Mesenchymal stem cell (in vitro differentiated cells and primary cell): ENCODE measurements at regions not wholly inside any gene's neighbourhood (a gene's known extent, or its start where the extent isn't known, plus 50 kb on each side); places are given as distances from the start of the nearest gene placed in this dataset.

Experiments used
- DNase-seq: peaks from one replicate; pipeline ENCODE4 v3.0.0-alpha.2; 2013
- H2AFZ ChIP-seq: one replicate; pipeline ENCODE4 v1.6.1; 2013; ENCODE audit warnings: low read depth, mild to moderate bottlenecking, control low read depth, inconsistent platforms, low read length, moderate library complexity
- H2AK5ac ChIP-seq: 2 replicates; pipeline ENCODE4 v1.6.1; 2013; ENCODE audit warnings: low read length, moderate library complexity, mild to moderate bottlenecking, inconsistent platforms; ENCODE audit not compliant: severe bottlenecking
- H2BK120ac ChIP-seq: one replicate; pipeline ENCODE4 v1.6.1; 2013; ENCODE audit warnings: low read depth, mild to moderate bottlenecking, inconsistent platforms, low read length, moderate library complexity
- H2BK12ac ChIP-seq, 2 experiments: one replicate each; pipeline ENCODE4 v1.6.1; 2013; ENCODE audit warnings: inconsistent platforms in 2 of 2, low read length in 2 of 2, mild to moderate bottlenecking in 2 of 2, moderate library complexity in 2 of 2, control low read depth in 1 of 2
- H2BK15ac ChIP-seq: one replicate; pipeline ENCODE4 v1.6.1; 2013; ENCODE audit warnings: mild to moderate bottlenecking, low read depth, inconsistent platforms; ENCODE audit not compliant: poor library complexity, severe bottlenecking
- H2BK5ac ChIP-seq: 2 replicates; pipeline ENCODE4 v1.6.1; 2013; ENCODE audit warnings: low read depth, mild to moderate bottlenecking, low read length, control low read depth, inconsistent platforms; ENCODE audit not compliant: poor library complexity, severe bottlenecking
- H3K14ac ChIP-seq, 2 experiments: one replicate each; pipeline ENCODE4 v1.6.1; 2013; ENCODE audit warnings: inconsistent platforms in 2 of 2, low read length in 2 of 2, control low read depth in 1 of 2, mild to moderate bottlenecking in 1 of 2, moderate library complexity in 1 of 2
- H3K18ac ChIP-seq, 2 experiments: one replicate each; pipeline ENCODE4 v1.6.1; 2013; ENCODE audit warnings: inconsistent platforms in 2 of 2, low read length in 2 of 2, control low read depth in 1 of 2, low read depth in 1 of 2, mild to moderate bottlenecking in 1 of 2
- H3K23ac ChIP-seq, 2 experiments: one replicate each; pipeline ENCODE4 v1.6.1; 2013; ENCODE audit warnings: inconsistent platforms in 2 of 2, low read length in 2 of 2, mild to moderate bottlenecking in 2 of 2, moderate library complexity in 2 of 2, control low read depth in 1 of 2
- H3K27ac ChIP-seq: 2 replicates; pipeline ENCODE4 v1.5.1; 2013; ENCODE audit warnings: mild to moderate bottlenecking, moderate library complexity, low read length, control low read depth, inconsistent platforms; ENCODE audit not compliant: poor library complexity, severe bottlenecking
- H3K27me3 ChIP-seq, 2 experiments: 2 replicates each; pipeline versions ENCODE4 v1.6.1 to v1.7.0; 2013; ENCODE audit warnings: low read length in 2 of 2, mild to moderate bottlenecking in 2 of 2, moderate library complexity in 2 of 2, control low read depth in 1 of 2, inconsistent platforms in 1 of 2; ENCODE audit not compliant: control insufficient read depth in 1 of 2, insufficient read depth in 1 of 2
- H3K36me3 ChIP-seq, 2 experiments: 2 replicates each; pipeline versions ENCODE4 v1.6.1 to v1.7.0; 2013; ENCODE audit warnings: low read length in 2 of 2, control low read depth in 1 of 2, inconsistent platforms in 1 of 2, low read depth in 1 of 2, mild to moderate bottlenecking in 1 of 2; ENCODE audit not compliant: insufficient read depth in 2 of 2, control insufficient read depth in 1 of 2
- H3K4ac ChIP-seq, 2 experiments: one replicate each; pipeline ENCODE4 v1.6.1; 2013; ENCODE audit warnings: inconsistent platforms in 2 of 2, low read length in 2 of 2, mild to moderate bottlenecking in 2 of 2, moderate library complexity in 2 of 2, control low read depth in 1 of 2, low read depth in 1 of 2
- H3K4me1 ChIP-seq: 2 replicates; pipeline ENCODE4 v1.6.1; 2013; ENCODE audit warnings: low read depth, low read length, control low read depth; ENCODE audit not compliant: control insufficient read depth, insufficient read depth
- H3K4me2 ChIP-seq: 2 replicates; pipeline ENCODE4 v1.6.1; 2013; ENCODE audit warnings: low read length, mild to moderate bottlenecking, inconsistent platforms; ENCODE audit not compliant: poor library complexity, severe bottlenecking
- H3K4me3 ChIP-seq, 2 experiments: 2 replicates each; pipeline versions ENCODE4 v1.5.1 to v1.7.0; 2013; ENCODE audit warnings: low read length in 2 of 2, mild to moderate bottlenecking in 2 of 2, control low read depth in 1 of 2, low read depth in 1 of 2; ENCODE audit not compliant: insufficient read depth in 1 of 2
- H3K79me1 ChIP-seq: replicated peaks from 2 replicates; pipeline ENCODE4 v1.6.1; 2013; ENCODE audit warnings: mild to moderate bottlenecking, control low read depth, low read length, inconsistent platforms; ENCODE audit not compliant: poor library complexity, severe bottlenecking
- H3K9ac ChIP-seq: 2 replicates; pipeline ENCODE4 v1.7.0; 2013; ENCODE audit warnings: mild to moderate bottlenecking, low read length, moderate library complexity
- H3K9me3 ChIP-seq: 2 replicates; pipeline ENCODE4 v1.7.0; 2013; ENCODE audit warnings: mild to moderate bottlenecking, low read length; ENCODE audit not compliant: control insufficient read depth
- H4K8ac ChIP-seq: one replicate; pipeline ENCODE4 v1.6.1; 2013; ENCODE audit warnings: inconsistent platforms, mild to moderate bottlenecking, low read length, moderate library complexity
- H4K91ac ChIP-seq: one replicate; pipeline ENCODE4 v1.6.1; 2013; ENCODE audit warnings: mild to moderate bottlenecking, low read length, inconsistent platforms
- WGBS: methylation state at CpG from one replicate; pipeline ENCODE4 v1.1.7; 2013; ENCODE audit warnings: mixed read lengths; 5-methylcytosine and 5-hydroxymethylcytosine counted together

GRCh38 chr9:86636038-86636437 is 281.8 kb upstream of the TUT7 start:
- WGBS, result 90% methylated on average over 6 of the region's 6 CpGs
- Histone ChIP-seq H2BK12ac (no peak overlapping the region), H2BK15ac (no peak overlapping the region), H3K4ac (no peak overlapping the region), H2BK5ac (no peak overlapping the region), H3K18ac (no peak overlapping the region), H3K4me2 (no peak overlapping the region), H3K23ac (no peak overlapping the region), H3K27ac (no peak overlapping the region), H2BK120ac (no peak overlapping the region), H3K9ac (no peak overlapping the region), H4K8ac (no peak overlapping the region), H3K27me3 (no peaks in the 10 kb centered on the region), H3K36me3 (no peaks in the 10 kb centered on the region), H3K4me3 (no peak overlapping the region), H3K14ac (no peak overlapping the region), H3K9me3 (peaks cover 8% of the 10 kb centered on the region), H2AK5ac (no peak overlapping the region), H3K79me1 (no peaks in the 10 kb centered on the region), H3K4me1 (peaks cover 3% of the 10 kb centered on the region), H2AFZ (no peak overlapping the region), H4K91ac (no peak overlapping the region)
- no peak for DNase-seq

- H2BK120ac ChIP-seq, result no peak overlapping the region
- H3K18ac ChIP-seq, result no peak overlapping the region
- no peak for DNase-seq
- H2BK12ac ChIP-seq, result no peak overlapping the region
- no peaks in the 10 kb centered on the region for H3K36me3 ChIP-seq
- H2BK15ac ChIP-seq, result no peak overlapping the region
- peaks cover 3% of the 10 kb centered on the region for H3K4me1 ChIP-seq
- no peak overlapping the region for H2AK5ac ChIP-seq
- no peak overlapping the region for H3K27ac ChIP-seq
- H3K27me3 ChIP-seq, result no peaks in the 10 kb centered on the region
- H3K79me1 ChIP-seq, result no peaks in the 10 kb centered on the region
- no peak overlapping the region for H4K91ac ChIP-seq
- H2BK5ac ChIP-seq, result no peak overlapping the region
- no peak overlapping the region for H3K4ac ChIP-seq
- H3K4me2 ChIP-seq, result no peak overlapping the region
- peaks cover 8% of the 10 kb centered on the region for H3K9me3 ChIP-seq
- H4K8ac ChIP-seq, result no peak overlapping the region
- no peak overlapping the region for H3K4me3 ChIP-seq
- H2AFZ ChIP-seq, result no peak overlapping the region
- whole genome bisulfite sequencing, result 67% methylated on average over 1 of the region's 1 CpG
- H3K9ac ChIP-seq, result no peak overlapping the region
- no peak overlapping the region for H3K23ac ChIP-seq
- H3K14ac ChIP-seq, result no peak overlapping the region
These were observed 280.3 kb upstream of the TUT7 start for GRCh38 chr9:86634501-86634900.

- Histone ChIP-seq H3K23ac (no peak overlapping the region), H3K36me3 (no peaks in the 10 kb centered on the region), H3K4me2 (no peak overlapping the region), H3K4me1 (peaks cover 3% of the 10 kb centered on the region), H3K27ac (no peak overlapping the region), H2BK12ac (no peak overlapping the region), H3K4ac (no peak overlapping the region), H2BK5ac (no peak overlapping the region), H3K4me3 (no peak overlapping the region), H4K91ac (no peak overlapping the region), H2AFZ (no peak overlapping the region), H3K14ac (no peak overlapping the region), H3K27me3 (no peaks in the 10 kb centered on the region), H3K9ac (no peak overlapping the region), H3K9me3 (peaks cover 8% of the 10 kb centered on the region), H2BK120ac (no peak overlapping the region), H4K8ac (no peak overlapping the region), H3K18ac (no peak overlapping the region), H2AK5ac (no peak overlapping the region), H2BK15ac (no peak overlapping the region), H3K79me1 (no peaks in the 10 kb centered on the region)
- 70% methylated on average over 2 of the region's 3 CpGs for WGBS
- no peak for DNase-seq
These were observed 279.7 kb upstream of the TUT7 start for GRCh38 chr9:86633945-86634344.

- 92% methylated on average over 3 of the region's 4 CpGs for WGBS
- no peak overlapping the region for H3K14ac ChIP-seq
- DNase-seq, result no peak
These were observed 278.3 kb upstream of the TUT7 start for GRCh38 chr9:86632537-86632936.

More at GRCh38 chr9:86632537-86632936, 278.3 kb upstream of the TUT7 start:
- Histone ChIP-seq H3K79me1 (no peaks in the 10 kb centered on the region), H4K91ac (no peak overlapping the region), H3K9ac (no peak overlapping the region), H3K4me1 (peaks cover under 1% of the 10 kb centered on the region), H2BK12ac (no peak overlapping the region), H3K18ac (no peak overlapping the region), H3K23ac (no peak overlapping the region), H3K4ac (no peak overlapping the region), H2BK5ac (no peak overlapping the region), H2BK120ac (no peak overlapping the region), H3K9me3 (peaks cover 8% of the 10 kb centered on the region), H3K27ac (no peak overlapping the region), H2AFZ (no peak overlapping the region), H3K36me3 (no peaks in the 10 kb centered on the region), H2AK5ac (no peak overlapping the region), H4K8ac (no peak overlapping the region), H3K4me3 (no peak overlapping the region), H3K27me3 (no peaks in the 10 kb centered on the region), H2BK15ac (no peak overlapping the region), H3K4me2 (no peak overlapping the region)
